A673 (cell line): ENCODE measurements at regions not wholly inside any gene's neighbourhood (a gene's known extent, or its start where the extent isn't known, plus 50 kb on each side); places are given as distances from the start of the nearest gene placed in this dataset.

Source experiments
- BruUV-seq: library from RNA; stranded (reverse); fragments of 400-500 nt; replicated peaks from 2 replicates; lab custom pipeline; 2021; lab: Mats Ljungman, UMichigan
- CTCF ChIA-PET: fragments of 300-600 bp; sonication (Branson Sonifier 250); formaldehyde crosslinking; loops from one replicate; lab custom pipeline; 2022; ENCODE audit warnings: antibody characterized with exemption; lab: Charles Lee
- POLR2A ChIA-PET: fragments of 300-600 bp; sonication (Branson Sonifier 250); formaldehyde crosslinking; loops from one replicate; lab custom pipeline; 2022; ENCODE audit warnings: antibody characterized with exemption; ENCODE audit not compliant: low non-redundant PET; lab: Charles Lee
- DNase-seq: peaks from one replicate; pipeline ENCODE4 v3.0.0-alpha.2; 2015; ENCODE audit warnings: low spot score
- H3K27ac ChIP-seq: fragments of 200-600 bp; sonication (generic); 2 replicates; pipeline ENCODE4 v1.5.1; 2016; ENCODE audit warnings: mixed run types, low read depth, mild to moderate bottlenecking, mixed read lengths, antibody characterized with exemption, low read length; ENCODE audit not compliant: poor library complexity, severe bottlenecking
- H3K27me3 ChIP-seq: fragments of 200-600 bp; sonication (generic); replicated peaks from 2 replicates; pipeline ENCODE4 v1.6.1; 2017; ENCODE audit warnings: mixed run types, low read depth, mild to moderate bottlenecking, mixed read lengths, antibody characterized with exemption, low read length; ENCODE audit not compliant: insufficient read depth, poor library complexity
- H3K36me3 ChIP-seq: fragments of 200-600 bp; sonication (generic); 2 replicates; pipeline ENCODE4 v1.6.1; 2016; ENCODE audit warnings: mixed run types, mild to moderate bottlenecking, mixed read lengths, antibody characterized with exemption, low read length; ENCODE audit not compliant: insufficient read depth, poor library complexity, severe bottlenecking
- H3K4me1 ChIP-seq: fragments of 200-600 bp; sonication (generic); 2 replicates; pipeline ENCODE4 v1.6.1; 2017; ENCODE audit warnings: mixed run types, mild to moderate bottlenecking, mixed read lengths, antibody characterized with exemption, low read length; ENCODE audit not compliant: insufficient read depth, poor library complexity, severe bottlenecking
- H3K4me3 ChIP-seq: fragments of 200-600 bp; sonication (generic); 2 replicates; pipeline ENCODE4 v1.5.1; 2016; ENCODE audit warnings: low read depth, mixed run types, mild to moderate bottlenecking, mixed read lengths, low read length; ENCODE audit not compliant: poor library complexity, severe bottlenecking
- H3K9me3 ChIP-seq: fragments of 200-600 bp; sonication (generic); 2 replicates; pipeline ENCODE4 v1.6.1; 2016; ENCODE audit warnings: mixed run types, low read depth, mild to moderate bottlenecking, mixed read lengths, antibody characterized with exemption, low read length; ENCODE audit not compliant: poor library complexity, severe bottlenecking
- EZH2 ChIP-seq: fragments of 200-600 bp; sonication (generic); IDR thresholded peaks from 2 replicates; pipeline ENCODE4 v1.6.1; 2017; ENCODE audit warnings: borderline replicate concordance, low read depth, mild to moderate bottlenecking, mixed read lengths, antibody characterized with exemption, low read length; ENCODE audit not compliant: poor library complexity, severe bottlenecking
- intact Hi-C: fragments of 100-400 bp; cut with micrococcal nuclease; formaldehyde crosslinking; loops from one replicate; pipeline ENCODE4 v1.10.0; 2022; ENCODE audit not compliant: unreplicated experiment
- TF ChIP-seq, protein P1 (sequence below): fragments of 300-800, 200-600 bp; sonication (generic); conservative IDR thresholded peaks from 2 replicates; pipeline ENCODE4 v1.5.1; 2017; ENCODE audit warnings: low read depth, mild to moderate bottlenecking, antibody characterized with exemption, low read length, moderate library complexity, mixed read lengths

DNA sequence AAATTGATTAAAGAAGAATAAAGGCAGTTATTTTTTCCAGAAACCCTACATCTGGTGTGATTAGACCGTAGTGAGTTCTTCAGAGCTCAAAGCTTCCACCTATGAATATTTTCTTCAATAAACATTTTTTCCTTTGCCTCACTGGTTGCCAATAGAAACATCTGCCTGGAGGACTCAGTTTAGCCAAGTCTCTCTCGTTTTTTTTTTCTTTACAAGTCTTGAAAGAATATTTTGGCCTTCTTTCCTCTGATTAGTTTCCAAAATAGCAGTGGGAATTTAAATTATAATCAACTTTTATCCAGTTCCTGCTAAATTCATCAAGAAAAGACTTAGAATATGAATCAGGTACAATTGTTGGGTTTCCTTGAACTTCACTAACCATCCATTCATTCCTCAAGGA lies 897.5 kb downstream of the TLE1 start:
- intact Hi-C loops = no loop called here
- no peak for DNase-seq
- Histone ChIP-seq H3K4me3 (no peak overlapping the region), H3K4me1 (no peaks in the 10 kb centered on the region), H3K9me3 (no peaks in the 10 kb centered on the region), H3K27me3 (no peaks in the 10 kb centered on the region), H3K36me3 (no peaks in the 10 kb centered on the region), H3K27ac (no peak overlapping the region)
- ChIA-PET POLR2A (no interaction called here), CTCF (no interaction called here)
- no peak for TF ChIP-seq EZH2
- TF ChIP-seq, protein P1, sequence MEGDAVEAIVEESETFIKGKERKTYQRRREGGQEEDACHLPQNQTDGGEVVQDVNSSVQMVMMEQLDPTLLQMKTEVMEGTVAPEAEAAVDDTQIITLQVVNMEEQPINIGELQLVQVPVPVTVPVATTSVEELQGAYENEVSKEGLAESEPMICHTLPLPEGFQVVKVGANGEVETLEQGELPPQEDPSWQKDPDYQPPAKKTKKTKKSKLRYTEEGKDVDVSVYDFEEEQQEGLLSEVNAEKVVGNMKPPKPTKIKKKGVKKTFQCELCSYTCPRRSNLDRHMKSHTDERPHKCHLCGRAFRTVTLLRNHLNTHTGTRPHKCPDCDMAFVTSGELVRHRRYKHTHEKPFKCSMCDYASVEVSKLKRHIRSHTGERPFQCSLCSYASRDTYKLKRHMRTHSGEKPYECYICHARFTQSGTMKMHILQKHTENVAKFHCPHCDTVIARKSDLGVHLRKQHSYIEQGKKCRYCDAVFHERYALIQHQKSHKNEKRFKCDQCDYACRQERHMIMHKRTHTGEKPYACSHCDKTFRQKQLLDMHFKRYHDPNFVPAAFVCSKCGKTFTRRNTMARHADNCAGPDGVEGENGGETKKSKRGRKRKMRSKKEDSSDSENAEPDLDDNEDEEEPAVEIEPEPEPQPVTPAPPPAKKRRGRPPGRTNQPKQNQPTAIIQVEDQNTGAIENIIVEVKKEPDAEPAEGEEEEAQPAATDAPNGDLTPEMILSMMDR = no peak
- no TSS peak for BruUV-seq

DNA sequence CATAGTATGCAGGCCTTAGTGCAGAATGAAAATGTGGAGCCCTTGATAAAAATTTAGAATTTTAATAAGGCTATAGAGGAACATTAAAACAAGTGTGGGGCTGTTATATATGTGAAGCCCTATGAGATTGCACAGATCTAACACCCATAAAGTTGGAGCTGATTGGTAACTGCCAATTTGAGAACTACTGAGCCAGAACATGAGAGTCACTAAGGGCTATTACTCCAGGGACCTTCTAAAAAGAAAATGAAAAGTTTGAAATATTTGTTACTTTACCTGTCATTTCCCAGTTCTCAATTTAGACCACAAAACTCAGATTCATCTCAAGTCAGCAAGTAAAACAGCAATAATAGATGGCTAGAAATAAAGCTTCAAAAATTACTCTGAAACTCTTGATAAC lies 898.6 kb downstream of the TLE1 start:
- ChIA-PET CTCF (no interaction called here), POLR2A (no interaction called here)
- intact Hi-C loops = no loop called here
- H3K27ac ChIP-seq = no peak overlapping the region
- BruUV-seq = no TSS peak
- TF ChIP-seq EZH2 = no peak
- TF ChIP-seq, protein P1 = no peak
- no peak overlapping the region for H3K4me3 ChIP-seq
- H3K27me3 ChIP-seq = no peaks in the 10 kb centered on the region
- no peaks in the 10 kb centered on the region for H3K9me3 ChIP-seq
- DNase-seq = no peak
- H3K4me1 ChIP-seq = no peaks in the 10 kb centered on the region
- H3K36me3 ChIP-seq = no peaks in the 10 kb centered on the region

DNA sequence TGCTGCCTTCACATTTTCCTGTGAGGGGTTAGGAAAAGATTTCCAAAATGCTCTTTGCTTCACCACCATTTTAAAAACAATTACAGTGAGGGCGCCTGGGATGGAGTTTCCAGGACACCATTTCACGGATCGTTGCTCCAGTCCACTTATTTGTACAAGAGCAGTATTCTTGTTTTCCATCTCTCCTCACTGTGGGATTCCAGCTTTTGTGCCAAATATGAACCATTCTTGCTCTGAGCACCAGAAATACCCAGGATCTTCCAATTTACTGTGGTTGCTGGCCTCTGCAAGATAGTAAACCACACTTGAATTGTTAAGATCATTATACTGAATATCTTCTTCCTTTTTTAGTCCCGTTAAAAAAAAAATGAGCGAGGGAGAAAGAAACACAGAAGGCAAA lies 899.5 kb downstream of the TLE1 start:
- Histone ChIP-seq H3K4me1 (no peaks in the 10 kb centered on the region), H3K27me3 (no peaks in the 10 kb centered on the region), H3K4me3 (no peak overlapping the region), H3K36me3 (no peaks in the 10 kb centered on the region), H3K27ac (no peak overlapping the region), H3K9me3 (no peaks in the 10 kb centered on the region)
- TF ChIP-seq EZH2 = no peak
- TF ChIP-seq, protein P1 = no peak
- ChIA-PET POLR2A (no interaction called here), CTCF (no interaction called here)
- intact Hi-C loops = no loop called here
- peak; percentile 6 for DNase-seq
- BruUV-seq = no TSS peak
